Astrocyte (in vitro differentiated cells and primary cell): ENCODE measurements at regions not wholly inside any gene's neighbourhood (a gene's known extent, or its start where the extent isn't known, plus 50 kb on each side); places are given as distances from the start of the nearest gene placed in this dataset.
A peak's percentile ranks its signal among the peaks of the same experiment; 100 is the strongest.

ENCODE experiments used
- DNase-seq: peaks from one replicate; pipeline ENCODE4 v3.0.0-alpha.2; 2010; ENCODE audit warnings: low read depth
- FAIRE-seq: peaks from 2 replicates; lab custom pipeline; 2011; peaks lifted over from hg19 to GRCh38; lab: Jason Lieb, UNC
- H2AFZ ChIP-seq: 2 replicates; pipeline ENCODE4 v1.6.0; 2012; ENCODE audit warnings: low read depth, low read length, inconsistent platforms
- H3K27ac ChIP-seq: 2 replicates; pipeline ENCODE4 v1.5.1; 2011; ENCODE audit warnings: low read depth, low read length, inconsistent platforms
- H3K27me3 ChIP-seq: 2 replicates; pipeline ENCODE4 v1.6.0; 2011; ENCODE audit warnings: low read length, inconsistent platforms; ENCODE audit not compliant: insufficient read depth
- H3K36me3 ChIP-seq: 2 replicates; pipeline ENCODE4 v1.5.1; 2011; ENCODE audit warnings: low read length, inconsistent platforms; ENCODE audit not compliant: insufficient read depth
- H3K4me1 ChIP-seq: 2 replicates; pipeline ENCODE4 v1.5.1; 2011; ENCODE audit warnings: low read length, inconsistent platforms; ENCODE audit not compliant: insufficient read depth
- H3K4me2 ChIP-seq: 2 replicates; pipeline ENCODE4 v1.6.0; 2012; ENCODE audit warnings: low read length, inconsistent platforms
- H3K4me3 ChIP-seq: 2 replicates; pipeline ENCODE4 v1.5.1; 2011; ENCODE audit warnings: low read depth, mild to moderate bottlenecking, low read length, inconsistent platforms; ENCODE audit not compliant: insufficient read depth
- H3K79me2 ChIP-seq: 2 replicates; pipeline ENCODE4 v1.6.0; 2012; ENCODE audit warnings: mild to moderate bottlenecking, low read length, inconsistent platforms; ENCODE audit not compliant: insufficient read depth
- H3K9ac ChIP-seq: 2 replicates; pipeline ENCODE4 v1.6.0; 2012; ENCODE audit warnings: mild to moderate bottlenecking, low read length, inconsistent platforms
- H3K9me3 ChIP-seq: 2 replicates; pipeline ENCODE4 v1.5.1; 2012; ENCODE audit warnings: low read depth, mild to moderate bottlenecking, low read length, inconsistent platforms; ENCODE audit not compliant: insufficient read depth
- H4K20me1 ChIP-seq: 2 replicates; pipeline ENCODE4 v1.6.0; 2012; ENCODE audit warnings: low read length, inconsistent platforms; ENCODE audit not compliant: insufficient read depth
- H3K27ac Mint-ChIP-seq: one replicate; pipeline ENCODE4 v1.8.0; 2021; ENCODE audit warnings: mild to moderate bottlenecking, mixed read lengths; ENCODE audit not compliant: unreplicated experiment
- H3K27me3 Mint-ChIP-seq: one replicate; pipeline ENCODE4 v1.8.0; 2021; ENCODE audit warnings: low read depth, mixed read lengths; ENCODE audit not compliant: unreplicated experiment
- H3K36me3 Mint-ChIP-seq: one replicate; pipeline ENCODE4 v1.8.0; 2021; ENCODE audit warnings: low read depth, mixed read lengths; ENCODE audit not compliant: unreplicated experiment
- H3K4me1 Mint-ChIP-seq: one replicate; pipeline ENCODE4 v1.8.0; 2021; ENCODE audit warnings: low read depth, mixed read lengths; ENCODE audit not compliant: unreplicated experiment
- H3K4me3 Mint-ChIP-seq: one replicate; pipeline ENCODE4 v1.8.0; 2021; ENCODE audit warnings: mild to moderate bottlenecking, moderate library complexity, mixed read lengths; ENCODE audit not compliant: unreplicated experiment
- H3K9me3 Mint-ChIP-seq: one replicate; pipeline ENCODE4 v1.8.0; 2021; ENCODE audit warnings: mild to moderate bottlenecking, mixed read lengths; ENCODE audit not compliant: unreplicated experiment
- EZH2 ChIP-seq: IDR thresholded peaks from 2 replicates; pipeline ENCODE4 v1.6.1; 2012; ENCODE audit warnings: mild to moderate bottlenecking, low read length, inconsistent platforms; ENCODE audit not compliant: insufficient read depth
- TF ChIP-seq, protein P1 (sequence below): IDR thresholded peaks from 2 replicates; pipeline ENCODE4 v1.5.1; 2011; ENCODE audit warnings: low read depth, mild to moderate bottlenecking, inconsistent platforms, low read length, moderate library complexity; ENCODE audit not compliant: insufficient read depth

- peaks cover 11% of the 10 kb centered on the region for H3K4me1 Mint-ChIP-seq
- H3K36me3 Mint-ChIP-seq: no peaks in the 10 kb centered on the region
- Histone ChIP-seq H2AFZ (no peak overlapping the region), H3K9me3 (no peaks in the 10 kb centered on the region), H3K9ac (no peak overlapping the region), H3K36me3 (no peaks in the 10 kb centered on the region), H3K79me2 (no peaks in the 10 kb centered on the region), H3K4me1 (peaks cover 6% of the 10 kb centered on the region), H3K4me2 (no peak overlapping the region), H3K4me3 (no peak overlapping the region), H3K27ac (no peak overlapping the region), H4K20me1 (no peaks in the 10 kb centered on the region), H3K27me3 (no peaks in the 10 kb centered on the region)
- FAIRE-seq: no peak
- no peaks in the 10 kb centered on the region for H3K27me3 Mint-ChIP-seq
- no peaks in the 10 kb centered on the region for H3K9me3 Mint-ChIP-seq
- no peak overlapping the region for H3K27ac Mint-ChIP-seq
- TF ChIP-seq, protein P1, sequence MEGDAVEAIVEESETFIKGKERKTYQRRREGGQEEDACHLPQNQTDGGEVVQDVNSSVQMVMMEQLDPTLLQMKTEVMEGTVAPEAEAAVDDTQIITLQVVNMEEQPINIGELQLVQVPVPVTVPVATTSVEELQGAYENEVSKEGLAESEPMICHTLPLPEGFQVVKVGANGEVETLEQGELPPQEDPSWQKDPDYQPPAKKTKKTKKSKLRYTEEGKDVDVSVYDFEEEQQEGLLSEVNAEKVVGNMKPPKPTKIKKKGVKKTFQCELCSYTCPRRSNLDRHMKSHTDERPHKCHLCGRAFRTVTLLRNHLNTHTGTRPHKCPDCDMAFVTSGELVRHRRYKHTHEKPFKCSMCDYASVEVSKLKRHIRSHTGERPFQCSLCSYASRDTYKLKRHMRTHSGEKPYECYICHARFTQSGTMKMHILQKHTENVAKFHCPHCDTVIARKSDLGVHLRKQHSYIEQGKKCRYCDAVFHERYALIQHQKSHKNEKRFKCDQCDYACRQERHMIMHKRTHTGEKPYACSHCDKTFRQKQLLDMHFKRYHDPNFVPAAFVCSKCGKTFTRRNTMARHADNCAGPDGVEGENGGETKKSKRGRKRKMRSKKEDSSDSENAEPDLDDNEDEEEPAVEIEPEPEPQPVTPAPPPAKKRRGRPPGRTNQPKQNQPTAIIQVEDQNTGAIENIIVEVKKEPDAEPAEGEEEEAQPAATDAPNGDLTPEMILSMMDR: no peak
- no peak for TF ChIP-seq EZH2
- no peak overlapping the region for H3K4me3 Mint-ChIP-seq
- DNase-seq: no peak
Measured at GRCh38 chr4:136653640-136654406, 878.5 kb downstream of the PCDH18 start.

- Histone ChIP-seq H4K20me1 (no peaks in the 10 kb centered on the region), H3K9me3 (no peaks in the 10 kb centered on the region), H3K79me2 (no peaks in the 10 kb centered on the region), H2AFZ (no peak overlapping the region), H3K27ac (no peak overlapping the region), H3K36me3 (no peaks in the 10 kb centered on the region), H3K27me3 (no peaks in the 10 kb centered on the region), H3K4me3 (no peak overlapping the region), H3K4me2 (no peak overlapping the region), H3K4me1 (peaks cover 6% of the 10 kb centered on the region), H3K9ac (no peak overlapping the region)
- TF ChIP-seq EZH2: no peak
- H3K27me3 Mint-ChIP-seq: no peaks in the 10 kb centered on the region
- peaks cover 11% of the 10 kb centered on the region for H3K4me1 Mint-ChIP-seq
- no peak overlapping the region for H3K27ac Mint-ChIP-seq
- no peak for FAIRE-seq
- no peaks in the 10 kb centered on the region for H3K9me3 Mint-ChIP-seq
- H3K4me3 Mint-ChIP-seq: no peak overlapping the region
- DNase-seq: no peak
- H3K36me3 Mint-ChIP-seq: no peaks in the 10 kb centered on the region
Measured at GRCh38 chr4:136651932-136652331, 880.4 kb downstream of the PCDH18 start.

GRCh38 chr4:136651278-136651667, 881.0 kb downstream of the PCDH18 start:
- H3K9me3 Mint-ChIP-seq: no peaks in the 10 kb centered on the region
- Histone ChIP-seq H3K36me3 (no peaks in the 10 kb centered on the region), H3K27me3 (no peaks in the 10 kb centered on the region), H3K4me1 (peaks cover 6% of the 10 kb centered on the region), H3K27ac (peak overlapping the region; percentile 40), H3K4me2 (peak overlapping the region; percentile 50), H3K4me3 (no peak overlapping the region), H4K20me1 (no peaks in the 10 kb centered on the region), H3K79me2 (no peaks in the 10 kb centered on the region), H3K9me3 (no peaks in the 10 kb centered on the region), H3K9ac (no peak overlapping the region), H2AFZ (no peak overlapping the region)
- TF ChIP-seq EZH2: no peak
- H3K4me1 Mint-ChIP-seq: peaks cover 11% of the 10 kb centered on the region
- no peak for FAIRE-seq
- no peaks in the 10 kb centered on the region for H3K27me3 Mint-ChIP-seq
- DNase-seq: peak; percentile 20
- H3K4me3 Mint-ChIP-seq: no peak overlapping the region
- no peaks in the 10 kb centered on the region for H3K36me3 Mint-ChIP-seq
- no peak overlapping the region for H3K27ac Mint-ChIP-seq
